ENCODE measurements at regions not wholly inside any gene's neighbourhood (a gene's known extent, or its start where the extent isn't known, plus 50 kb on each side); places are given as distances from the start of the nearest gene placed in this dataset.

GRCh38 chr4:58590722-58591121 lies 1480.5 kb upstream of the IGFBP7 start:
- Histone ChIP-seq H3K27ac (no peak overlapping the region), H3K4me1 (no peaks in the 10 kb centered on the region), H3K36me3 (no peaks in the 10 kb centered on the region), H3K4me3 (no peak overlapping the region), H3K27me3 (no peaks in the 10 kb centered on the region), H3K9me3 (no peaks in the 10 kb centered on the region)
- DNase-seq (ENCODE audit: low spot score in 2 of 2): no peak
- 61% methylated on average over 2 of the region's 2 CpGs for WGBS
- TF ChIP-seq, protein P1, sequence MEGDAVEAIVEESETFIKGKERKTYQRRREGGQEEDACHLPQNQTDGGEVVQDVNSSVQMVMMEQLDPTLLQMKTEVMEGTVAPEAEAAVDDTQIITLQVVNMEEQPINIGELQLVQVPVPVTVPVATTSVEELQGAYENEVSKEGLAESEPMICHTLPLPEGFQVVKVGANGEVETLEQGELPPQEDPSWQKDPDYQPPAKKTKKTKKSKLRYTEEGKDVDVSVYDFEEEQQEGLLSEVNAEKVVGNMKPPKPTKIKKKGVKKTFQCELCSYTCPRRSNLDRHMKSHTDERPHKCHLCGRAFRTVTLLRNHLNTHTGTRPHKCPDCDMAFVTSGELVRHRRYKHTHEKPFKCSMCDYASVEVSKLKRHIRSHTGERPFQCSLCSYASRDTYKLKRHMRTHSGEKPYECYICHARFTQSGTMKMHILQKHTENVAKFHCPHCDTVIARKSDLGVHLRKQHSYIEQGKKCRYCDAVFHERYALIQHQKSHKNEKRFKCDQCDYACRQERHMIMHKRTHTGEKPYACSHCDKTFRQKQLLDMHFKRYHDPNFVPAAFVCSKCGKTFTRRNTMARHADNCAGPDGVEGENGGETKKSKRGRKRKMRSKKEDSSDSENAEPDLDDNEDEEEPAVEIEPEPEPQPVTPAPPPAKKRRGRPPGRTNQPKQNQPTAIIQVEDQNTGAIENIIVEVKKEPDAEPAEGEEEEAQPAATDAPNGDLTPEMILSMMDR (IDR thresholded peaks at IDR 0.05): no peak
- TF ChIP-seq POLR2A (IDR thresholded peaks at IDR 0.05) (no peak), EP300 (IDR thresholded peaks at IDR 0.05) (no peak), POLR2AphosphoS5 (IDR thresholded peaks at IDR 0.05) (no peak)

DNA sequence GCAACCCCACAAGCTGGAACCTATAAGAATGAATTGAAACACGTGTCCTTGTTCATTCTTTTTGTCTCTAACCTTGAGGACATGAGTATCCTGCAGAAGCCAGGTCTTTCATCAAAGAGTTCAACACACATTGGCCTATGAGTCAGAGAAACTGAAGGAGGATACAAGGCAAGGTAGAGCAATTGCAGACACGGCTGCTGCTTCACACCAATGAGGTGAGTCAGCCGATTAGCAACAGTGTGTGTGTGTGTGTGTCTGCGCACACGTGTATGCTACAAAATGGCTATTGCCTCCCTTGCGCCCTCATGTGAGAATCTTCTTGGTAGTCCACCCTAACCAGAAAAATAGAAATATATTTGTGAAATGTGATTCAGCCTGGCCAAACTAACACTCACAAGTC lies 1477.7 kb upstream of the IGFBP7 start:
- no peaks in the 10 kb centered on the region for H3K36me3 ChIP-seq
- TF ChIP-seq POLR2AphosphoS5 (IDR thresholded peaks at IDR 0.05) (no peak), EP300 (IDR thresholded peaks at IDR 0.05) (no peak), POLR2A (IDR thresholded peaks at IDR 0.05) (no peak)
- TF ChIP-seq, protein P1 (IDR thresholded peaks at IDR 0.05): no peak
- no peaks in the 10 kb centered on the region for H3K27me3 ChIP-seq

GRCh38 chr4:58566260-58566659 lies 1456.1 kb upstream of the IGFBP7 start:
- Histone ChIP-seq H3K27ac (no peak overlapping the region), H3K27me3 (no peaks in the 10 kb centered on the region), H3K36me3 (no peaks in the 10 kb centered on the region), H3K4me1 (no peaks in the 10 kb centered on the region), H3K9me3 (no peaks in the 10 kb centered on the region), H3K4me3 (no peak overlapping the region)
- DNase-seq (ENCODE audit: low spot score in 2 of 2): no peak
- 21% methylated on average over 1 of the region's 1 CpG for WGBS
- TF ChIP-seq POLR2A (IDR thresholded peaks at IDR 0.05) (no peak), EP300 (IDR thresholded peaks at IDR 0.05) (no peak), POLR2AphosphoS5 (IDR thresholded peaks at IDR 0.05) (no peak)
- TF ChIP-seq, protein P1 (IDR thresholded peaks at IDR 0.05): no peak

More for the DNA sequence above, 1477.7 kb upstream of the IGFBP7 start:
- 87% methylated on average over 6 of the region's 6 CpGs for WGBS
- Histone ChIP-seq H3K4me1 (no peaks in the 10 kb centered on the region), H3K4me3 (no peak overlapping the region), H3K27ac (no peak overlapping the region), H3K9me3 (peaks cover 3% of the 10 kb centered on the region)
- DNase-seq (ENCODE audit: low spot score in 2 of 2): no peak

DNA sequence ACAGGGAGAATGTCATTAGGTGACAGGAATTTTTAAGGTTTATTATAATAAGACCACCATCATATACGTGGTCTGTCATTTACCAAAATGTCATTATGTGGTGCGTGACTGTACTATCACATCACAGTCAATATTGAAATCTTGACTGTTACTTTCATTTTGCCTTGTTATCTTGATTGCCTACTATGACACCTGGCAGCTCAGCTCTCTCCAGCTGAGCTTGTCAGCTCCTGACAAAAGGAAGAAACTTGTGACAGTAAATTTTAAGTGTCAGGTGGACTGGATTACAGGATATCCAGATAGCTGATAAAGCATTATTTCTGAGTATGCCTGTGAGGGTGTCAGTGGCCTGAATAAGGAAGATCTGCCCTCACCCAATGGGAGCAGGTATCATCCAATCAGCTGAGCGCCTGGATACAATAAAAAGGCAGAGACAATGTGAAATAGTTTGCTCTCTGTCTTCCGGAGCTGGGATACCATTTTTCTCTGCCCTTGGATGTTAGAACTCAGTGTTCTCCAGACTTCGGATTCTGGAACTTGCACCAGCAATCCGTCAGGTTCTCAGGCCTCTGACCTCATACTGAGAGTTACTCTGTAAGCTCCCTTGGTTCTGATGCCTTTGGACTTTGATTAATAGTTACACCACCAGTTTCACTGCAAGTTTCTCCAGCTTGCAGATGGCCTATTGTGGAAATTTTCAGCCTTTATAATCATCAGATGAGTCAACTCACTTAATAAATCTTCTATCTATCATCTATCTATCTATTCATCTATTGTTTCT lies 1454.7 kb upstream of the IGFBP7 start:
- H3K4me1 ChIP-seq: no peaks in the 10 kb centered on the region

GRCh38 chr4:58561170-58561569 lies 1451.0 kb upstream of the IGFBP7 start:
- no peak for TF ChIP-seq POLR2A (IDR thresholded peaks at IDR 0.05)
- no peak for TF ChIP-seq POLR2AphosphoS5 (IDR thresholded peaks at IDR 0.05)
- TF ChIP-seq, protein P1 (IDR thresholded peaks at IDR 0.05): no peak
- no peak for TF ChIP-seq EP300 (IDR thresholded peaks at IDR 0.05)
- WGBS: 38% methylated on average over 1 of the region's 1 CpG
- Histone ChIP-seq H3K4me3 (no peak overlapping the region), H3K27me3 (no peaks in the 10 kb centered on the region), H3K36me3 (no peaks in the 10 kb centered on the region), H3K9me3 (no peaks in the 10 kb centered on the region), H3K27ac (no peak overlapping the region), H3K4me1 (no peaks in the 10 kb centered on the region)
- no peak for DNase-seq (ENCODE audit: low spot score in 2 of 2)

More for the DNA sequence above, 1454.7 kb upstream of the IGFBP7 start:
- Histone ChIP-seq H3K4me3 (no peak overlapping the region), H3K9me3 (no peaks in the 10 kb centered on the region), H3K27ac (no peak overlapping the region), H3K36me3 (no peaks in the 10 kb centered on the region), H3K27me3 (no peaks in the 10 kb centered on the region)
- 74% methylated on average over 6 of the region's 6 CpGs for WGBS
- TF ChIP-seq POLR2A (IDR thresholded peaks at IDR 0.05) (no peak), POLR2AphosphoS5 (IDR thresholded peaks at IDR 0.05) (no peak), EP300 (IDR thresholded peaks at IDR 0.05) (no peak)
- TF ChIP-seq, protein P1 (IDR thresholded peaks at IDR 0.05): no peak
- DNase-seq (ENCODE audit: low spot score in 2 of 2): no peak

Data from suprapubic skin (tissue), 4 donors.